HepG2 (cell line): ENCODE measurements at regions not wholly inside any gene's neighbourhood (a gene's known extent, or its start where the extent isn't known, plus 50 kb on each side); places are given as distances from the start of the nearest gene placed in this dataset.

Experiments used
- CAMTA2 ChIP-seq: sonication (generic); formaldehyde crosslinking; IDR thresholded peaks from 2 replicates; pipeline ENCODE4 v1.4.0; 2020; ENCODE audit warnings: mild to moderate bottlenecking, missing genetic modification reagents, borderline replicate concordance
- CEBPB ChIP-seq: IDR thresholded peaks from 2 replicates; pipeline ENCODE4 v1.6.1; 2011; ENCODE audit warnings: low read depth, low read length, improper control_type of control experiment, borderline replicate concordance
- EP300 ChIP-seq, 3 experiments: sonication (generic) in 1 of 3; formaldehyde crosslinking in 1 of 3; IDR thresholded peaks; 2 replicates each; pipeline versions ENCODE4 v1.5.1 to v1.6.1; 2011 to 2020; ENCODE audit warnings: low read depth in 2 of 3, low read length in 2 of 3, borderline replicate concordance in 1 of 3, improper control_type of control experiment in 1 of 3, mild to moderate bottlenecking in 1 of 3, missing genetic modification reagents in 1 of 3, moderate library complexity in 1 of 3
- GABPA ChIP-seq, 2 experiments: IDR thresholded peaks; 2 replicates each; pipeline ENCODE4 v1.6.1; 2011 to 2016; ENCODE audit warnings: low read depth in 2 of 2, low read length in 1 of 2, missing biosample characterization in 1 of 2, missing genetic modification characterization in 1 of 2
- MXI1 ChIP-seq: IDR thresholded peaks from 3 replicates; pipeline ENCODE4 v1.6.1; 2012; ENCODE audit warnings: low read depth, low read length, inconsistent platforms, borderline replicate concordance
- MYC ChIP-seq: sonication (generic); formaldehyde crosslinking; IDR thresholded peaks from 2 replicates; pipeline ENCODE4 v1.9.0; 2021; ENCODE audit warnings: missing genetic modification reagents, borderline replicate concordance
- NR3C1 ChIP-seq: sonication (generic); formaldehyde crosslinking; IDR thresholded peaks from 2 replicates; pipeline ENCODE4 v1.4.0; 2020; ENCODE audit warnings: missing genetic modification reagents
- SIX1 ChIP-seq: sonication (generic); formaldehyde crosslinking; IDR thresholded peaks from 2 replicates; pipeline ENCODE4 v1.4.0; 2020; ENCODE audit warnings: missing genetic modification reagents, borderline replicate concordance
- ZBTB3 ChIP-seq: sonication (generic); formaldehyde crosslinking; IDR thresholded peaks from 2 replicates; pipeline ENCODE4 v1.4.0; 2020; ENCODE audit warnings: low read depth, mild to moderate bottlenecking, moderate library complexity, missing genetic modification reagents, borderline replicate concordance
- TF ChIP-seq, protein P1 (sequence below): IDR thresholded peaks from 2 replicates; pipeline ENCODE4 v1.6.1; 2012; ENCODE audit warnings: inconsistent platforms
- TF ChIP-seq, protein P2 (sequence below): sonication (generic); formaldehyde crosslinking; IDR thresholded peaks from 2 replicates; pipeline ENCODE4 v1.8.0; 2022; ENCODE audit warnings: missing genetic modification reagents, mild to moderate bottlenecking, borderline replicate concordance
- TF ChIP-seq, protein P3 (sequence below), 2 experiments: sonication (generic) in 1 of 2; formaldehyde crosslinking in 1 of 2; IDR thresholded peaks; 2 replicates each; pipeline versions ENCODE4 v1.4.0 to v1.6.1; 2016 to 2020; ENCODE audit warnings: borderline replicate concordance in 1 of 2, low read depth in 1 of 2, mild to moderate bottlenecking in 1 of 2, missing genetic modification reagents in 1 of 2

DNA sequence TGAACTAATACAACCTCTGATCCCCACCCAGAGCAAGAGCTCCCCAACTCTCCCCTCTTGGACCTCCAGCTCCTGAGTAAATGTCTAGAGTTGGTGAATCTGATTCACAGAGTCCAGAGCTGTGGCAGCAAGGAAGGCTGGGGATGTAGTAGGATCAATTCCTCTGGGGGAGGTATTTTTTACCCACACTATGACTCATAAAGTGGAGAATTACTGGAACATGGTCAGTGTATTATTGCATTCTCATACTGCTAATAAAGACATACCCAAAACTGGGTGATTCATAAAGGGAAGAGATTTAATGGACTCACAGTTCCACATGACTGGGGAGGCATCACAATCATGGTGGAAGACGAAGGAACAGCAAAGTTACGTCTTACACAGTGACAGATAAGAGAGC lies 496.7 kb downstream of the EFNB2 start:
- TF ChIP-seq CAMTA2 (CRISPR knock-in tag), result no peak
- TF ChIP-seq, protein P1, sequence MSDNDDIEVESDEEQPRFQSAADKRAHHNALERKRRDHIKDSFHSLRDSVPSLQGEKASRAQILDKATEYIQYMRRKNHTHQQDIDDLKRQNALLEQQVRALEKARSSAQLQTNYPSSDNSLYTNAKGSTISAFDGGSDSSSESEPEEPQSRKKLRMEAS, result no peak
- no peak for TF ChIP-seq EP300 (IDR thresholded peaks at IDR 0.05; ENCODE audit: low read depth in 2 of 2, low read length in 2 of 2)
- TF ChIP-seq EP300 (CRISPR knock-in tag; IDR thresholded peaks at IDR 0.05; ENCODE audit: borderline replicate concordance), result no peak
- TF ChIP-seq, protein P2, sequence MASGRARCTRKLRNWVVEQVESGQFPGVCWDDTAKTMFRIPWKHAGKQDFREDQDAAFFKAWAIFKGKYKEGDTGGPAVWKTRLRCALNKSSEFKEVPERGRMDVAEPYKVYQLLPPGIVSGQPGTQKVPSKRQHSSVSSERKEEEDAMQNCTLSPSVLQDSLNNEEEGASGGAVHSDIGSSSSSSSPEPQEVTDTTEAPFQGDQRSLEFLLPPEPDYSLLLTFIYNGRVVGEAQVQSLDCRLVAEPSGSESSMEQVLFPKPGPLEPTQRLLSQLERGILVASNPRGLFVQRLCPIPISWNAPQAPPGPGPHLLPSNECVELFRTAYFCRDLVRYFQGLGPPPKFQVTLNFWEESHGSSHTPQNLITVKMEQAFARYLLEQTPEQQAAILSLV, result no peak
- no peak for TF ChIP-seq MYC (CRISPR knock-in tag)
- no peak for TF ChIP-seq SIX1 (CRISPR knock-in tag)
- no peak for TF ChIP-seq ZBTB3 (CRISPR knock-in tag)
- TF ChIP-seq NR3C1 (CRISPR knock-in tag), result no peak
- TF ChIP-seq, protein P3, sequence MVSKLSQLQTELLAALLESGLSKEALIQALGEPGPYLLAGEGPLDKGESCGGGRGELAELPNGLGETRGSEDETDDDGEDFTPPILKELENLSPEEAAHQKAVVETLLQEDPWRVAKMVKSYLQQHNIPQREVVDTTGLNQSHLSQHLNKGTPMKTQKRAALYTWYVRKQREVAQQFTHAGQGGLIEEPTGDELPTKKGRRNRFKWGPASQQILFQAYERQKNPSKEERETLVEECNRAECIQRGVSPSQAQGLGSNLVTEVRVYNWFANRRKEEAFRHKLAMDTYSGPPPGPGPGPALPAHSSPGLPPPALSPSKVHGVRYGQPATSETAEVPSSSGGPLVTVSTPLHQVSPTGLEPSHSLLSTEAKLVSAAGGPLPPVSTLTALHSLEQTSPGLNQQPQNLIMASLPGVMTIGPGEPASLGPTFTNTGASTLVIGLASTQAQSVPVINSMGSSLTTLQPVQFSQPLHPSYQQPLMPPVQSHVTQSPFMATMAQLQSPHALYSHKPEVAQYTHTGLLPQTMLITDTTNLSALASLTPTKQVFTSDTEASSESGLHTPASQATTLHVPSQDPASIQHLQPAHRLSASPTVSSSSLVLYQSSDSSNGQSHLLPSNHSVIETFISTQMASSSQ (IDR thresholded peaks at IDR 0.05; ENCODE audit: low read depth), result no peak
- TF ChIP-seq, protein P3 (CRISPR knock-in tag; IDR thresholded peaks at IDR 0.05; ENCODE audit: borderline replicate concordance), result no peak
- no peak for TF ChIP-seq GABPA (IDR thresholded peaks at IDR 0.05; ENCODE audit: low read depth, low read length)
- TF ChIP-seq GABPA (CRISPR knock-in tag; IDR thresholded peaks at IDR 0.05; ENCODE audit: low read depth), result no peak
- TF ChIP-seq CEBPB, result no peak
- no peak for TF ChIP-seq MXI1
